Left lung (tissue), 4 donors: ENCODE measurements at regions not wholly inside any gene's neighbourhood (a gene's known extent, or its start where the extent isn't known, plus 50 kb on each side); places are given as distances from the start of the nearest gene placed in this dataset.

ENCODE experiments used
- ATAC-seq: fragments of 200-7000 bp; cut with Tn5 transposase; one replicate; pipeline ENCODE4 v1.9.1; 2020; ENCODE audit warnings: moderate library complexity
- DNase-seq, 4 donors: peaks; one replicate each; pipeline ENCODE4 v3.0.0-alpha.2; 2013 to 2020
- H3K27ac ChIP-seq, 2 donors: fragments of 200-600 bp; sonication (generic) in 1 of 2; one replicate each; pipeline versions ENCODE4 v1.5.0 to v1.8.0; 2020 to 2021
- H3K27me3 ChIP-seq, 2 donors: fragments of 200-600 bp; sonication (generic) in 1 of 2; one replicate each; pipeline versions ENCODE4 v1.5.0 to v1.8.0; 2020 to 2021
- H3K36me3 ChIP-seq, 2 donors: fragments of 200-600 bp; sonication (generic) in 1 of 2; one replicate each; pipeline versions ENCODE4 v1.5.0 to v1.8.0; 2020 to 2021
- H3K4me1 ChIP-seq, 2 donors: fragments of 200-600 bp; one replicate each; pipeline ENCODE4 v1.8.0; 2021
- H3K4me3 ChIP-seq, 2 donors: fragments of 200-600 bp; sonication (generic) in 1 of 2; one replicate each; pipeline versions ENCODE4 v1.5.0 to v1.8.0; 2020 to 2021; ENCODE audit warnings: mild to moderate bottlenecking in 1 of 2
- H3K9me3 ChIP-seq, 2 donors: fragments of 200-600 bp; sonication (generic) in 1 of 2; one replicate each; pipeline versions ENCODE4 v1.5.0 to v1.8.0; 2020 to 2021
- intact Hi-C, 2 donors: fragments of 100-400 bp; cut with DNase I; formaldehyde crosslinking; loops; one replicate each; pipeline versions ENCODE4 v1.11.2 to v1.14.2; 2022
- TF ChIP-seq, protein P1 (sequence below), 2 donors: fragments of 200-600 bp; sonication (generic) in 1 of 2; IDR thresholded peaks; one replicate each; pipeline versions ENCODE4 v1.5.0 to v1.8.0; 2021; ENCODE audit warnings: antibody characterized with exemption in 2 of 2
- donor health status: DM: no; HTN: yes; CAD: no.
- donor health status: DM: no; HTN: no; CAD: no.

- ATAC-seq (no peak), DNase-seq (peak in 1 of 4 donors; percentile 41)
- intact Hi-C loops, result no loop called here
- Histone ChIP-seq H3K4me1 (no peaks in the 10 kb centered on the region), H3K27me3 (no peaks in the 10 kb centered on the region), H3K36me3 (no peaks in the 10 kb centered on the region), H3K27ac (no peak overlapping the region), H3K4me3 (no peak overlapping the region), H3K9me3 (no peaks in the 10 kb centered on the region)
- TF ChIP-seq, protein P1, sequence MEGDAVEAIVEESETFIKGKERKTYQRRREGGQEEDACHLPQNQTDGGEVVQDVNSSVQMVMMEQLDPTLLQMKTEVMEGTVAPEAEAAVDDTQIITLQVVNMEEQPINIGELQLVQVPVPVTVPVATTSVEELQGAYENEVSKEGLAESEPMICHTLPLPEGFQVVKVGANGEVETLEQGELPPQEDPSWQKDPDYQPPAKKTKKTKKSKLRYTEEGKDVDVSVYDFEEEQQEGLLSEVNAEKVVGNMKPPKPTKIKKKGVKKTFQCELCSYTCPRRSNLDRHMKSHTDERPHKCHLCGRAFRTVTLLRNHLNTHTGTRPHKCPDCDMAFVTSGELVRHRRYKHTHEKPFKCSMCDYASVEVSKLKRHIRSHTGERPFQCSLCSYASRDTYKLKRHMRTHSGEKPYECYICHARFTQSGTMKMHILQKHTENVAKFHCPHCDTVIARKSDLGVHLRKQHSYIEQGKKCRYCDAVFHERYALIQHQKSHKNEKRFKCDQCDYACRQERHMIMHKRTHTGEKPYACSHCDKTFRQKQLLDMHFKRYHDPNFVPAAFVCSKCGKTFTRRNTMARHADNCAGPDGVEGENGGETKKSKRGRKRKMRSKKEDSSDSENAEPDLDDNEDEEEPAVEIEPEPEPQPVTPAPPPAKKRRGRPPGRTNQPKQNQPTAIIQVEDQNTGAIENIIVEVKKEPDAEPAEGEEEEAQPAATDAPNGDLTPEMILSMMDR (IDR thresholded peaks at IDR 0.05), result no peak
These were observed 219.9 kb downstream of the BCOR start for GRCh38 chrX:39877905-39878304.

DNA sequence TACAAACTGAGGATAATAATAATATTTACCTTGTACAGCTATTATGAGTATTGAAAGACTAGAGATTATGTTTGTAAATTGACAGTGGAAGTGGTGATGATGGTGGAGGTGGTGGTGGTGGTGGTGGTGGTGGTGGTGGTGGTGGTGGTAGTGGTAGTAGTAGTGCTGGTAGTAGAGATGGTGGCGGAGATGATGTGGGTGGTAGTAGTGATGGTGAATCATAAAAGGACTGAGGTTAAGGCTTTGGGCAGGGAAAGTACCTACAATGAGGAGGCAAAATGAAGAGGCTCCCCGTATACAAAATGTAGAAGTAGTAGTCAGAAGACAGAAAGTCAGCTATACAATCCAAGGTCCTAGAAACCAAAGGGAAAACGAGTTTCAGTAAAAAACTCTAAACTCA lies 214.1 kb downstream of the BCOR start:
- Histone ChIP-seq H3K9me3 (no peaks in the 10 kb centered on the region), H3K36me3 (no peaks in the 10 kb centered on the region), H3K4me1 (no peaks in the 10 kb centered on the region), H3K4me3 (no peak overlapping the region), H3K27me3 (no peaks in the 10 kb centered on the region), H3K27ac (no peak overlapping the region)
- no peak for ATAC-seq
- no peak for DNase-seq
- TF ChIP-seq, protein P1 (IDR thresholded peaks at IDR 0.05), result no peak
- intact Hi-C loops, result no loop called here

DNA sequence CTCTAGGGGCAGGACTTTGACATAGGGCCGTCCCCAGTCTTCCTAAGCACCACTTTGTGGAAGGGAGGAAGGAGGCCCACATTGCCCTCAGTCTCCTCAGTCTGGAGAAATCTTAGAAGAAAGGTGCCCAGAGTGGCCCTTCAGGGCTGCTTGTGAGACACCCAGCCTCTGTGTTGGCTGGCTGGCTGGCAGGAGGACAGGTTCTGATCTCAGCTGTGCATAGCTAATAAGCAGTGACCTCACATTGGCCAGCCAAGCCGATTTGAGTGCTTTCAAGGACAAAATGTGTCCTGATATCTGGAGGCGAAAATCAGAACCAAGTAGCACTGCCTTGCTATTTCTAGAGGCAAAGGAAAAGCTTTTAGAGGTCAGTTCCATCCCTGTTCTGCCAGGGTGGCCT lies 211.5 kb downstream of the BCOR start:
- Histone ChIP-seq H3K4me1 (no peaks in the 10 kb centered on the region), H3K27ac (no peak overlapping the region), H3K36me3 (no peaks in the 10 kb centered on the region), H3K9me3 (no peaks in the 10 kb centered on the region), H3K4me3 (no peak overlapping the region), H3K27me3 (no peaks in the 10 kb centered on the region)
- peak; percentile 77 for ATAC-seq
- TF ChIP-seq, protein P1 (IDR thresholded peaks at IDR 0.05), result no peak
- intact Hi-C loops, result no loop called here
- no peak for DNase-seq

DNA sequence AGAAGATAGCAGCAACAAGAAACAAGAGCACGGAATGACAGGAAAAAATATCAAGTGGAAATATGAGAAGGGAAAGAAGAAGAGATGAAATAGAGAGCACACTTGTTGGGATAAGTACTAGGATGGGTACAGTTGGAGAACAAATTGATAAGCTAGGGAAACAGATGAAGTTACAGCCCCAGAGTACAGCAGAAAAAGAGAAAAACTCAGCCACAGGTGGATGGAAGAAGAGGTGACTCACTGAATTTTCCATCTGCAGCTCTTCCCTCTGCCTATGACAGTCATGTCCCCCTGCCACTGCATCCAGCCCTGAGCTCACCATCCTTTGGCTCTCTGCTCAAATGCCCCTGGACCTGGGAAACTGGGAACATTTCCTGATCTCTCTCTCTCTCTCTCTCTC lies 209.0 kb downstream of the BCOR start:
- ATAC-seq (no peak), DNase-seq (no peak)
- no peak overlapping the region for H3K27ac ChIP-seq
- H3K36me3 ChIP-seq, result no peaks in the 10 kb centered on the region
- no peaks in the 10 kb centered on the region for H3K27me3 ChIP-seq
- no peaks in the 10 kb centered on the region for H3K9me3 ChIP-seq
- H3K4me3 ChIP-seq, result no peak overlapping the region
- H3K4me1 ChIP-seq, result no peaks in the 10 kb centered on the region
- TF ChIP-seq, protein P1 (IDR thresholded peaks at IDR 0.05), result no peak
- intact Hi-C loops, result no loop called here

GRCh38 chrX:39889704-39890103 lies 208.1 kb downstream of the BCOR start:
- ATAC-seq (no peak), DNase-seq (no peak)
- H3K27ac ChIP-seq, result no peak overlapping the region
- no peak overlapping the region for H3K4me3 ChIP-seq
- no peaks in the 10 kb centered on the region for H3K36me3 ChIP-seq
- no peaks in the 10 kb centered on the region for H3K9me3 ChIP-seq
- intact Hi-C loops, result no loop called here
- no peaks in the 10 kb centered on the region for H3K27me3 ChIP-seq
- TF ChIP-seq, protein P1 (IDR thresholded peaks at IDR 0.05), result no peak
- H3K4me1 ChIP-seq, result peaks cover 0 to 7% of the 10 kb centered on the region in 2 donors
